HAP-1 (cell line): ENCODE measurements at regions not wholly inside any gene's neighbourhood (a gene's known extent, or its start where the extent isn't known, plus 50 kb on each side); places are given as distances from the start of the nearest gene placed in this dataset.

Experiments used
- DNase-seq, 2 experiments: peaks; one replicate each; pipeline ENCODE4 v3.0.0-alpha.2; 2016 to 2020; ENCODE audit warnings: low spot score in 2 of 2
- H3K27me3 ChIP-seq: fragments of 250-450 bp; sonication (Bioruptor Pico); 2 replicates; pipeline ENCODE4 v1.5.1; 2020; ENCODE audit warnings: low read depth, mild to moderate bottlenecking, moderate library complexity
- H3K36me3 ChIP-seq: fragments of 250-450 bp; sonication (Bioruptor Pico); replicated peaks from 2 replicates; pipeline ENCODE4 v1.5.1; 2020; ENCODE audit warnings: mild to moderate bottlenecking
- H3K4me1 ChIP-seq: fragments of 250-450 bp; sonication (Bioruptor Pico); 2 replicates; pipeline ENCODE4 v1.5.1; 2020; ENCODE audit warnings: mild to moderate bottlenecking
- H3K4me3 ChIP-seq: fragments of 250-450 bp; sonication (Bioruptor Pico); 2 replicates; pipeline ENCODE4 v1.5.1; 2020; ENCODE audit warnings: mild to moderate bottlenecking, moderate library complexity
- H3K9me3 ChIP-seq: fragments of 250-450 bp; sonication (Bioruptor Pico); 2 replicates; pipeline ENCODE4 v1.5.1; 2020; ENCODE audit warnings: mild to moderate bottlenecking, moderate library complexity
- in situ Hi-C: fragments of 300-500 bp; cut with MboI; formaldehyde crosslinking; loops from 3 replicates; pipeline ENCODE4 v1.14.3; 2020; ENCODE audit warnings: low sequenced_read_pairs, inconsistent platforms, mixed read lengths

- Histone ChIP-seq H3K4me3 (no peak overlapping the region), H3K9me3 (no peaks in the 10 kb centered on the region), H3K36me3 (no peaks in the 10 kb centered on the region), H3K4me1 (no peaks in the 10 kb centered on the region), H3K27me3 (0 out of 2 replicates have a peak, but pooled peaks cover 3% of the 10 kb centered on the region)
- no peak for DNase-seq
- in situ Hi-C loops: no loop called here
These were observed 263.0 kb downstream of the NEDD1 start for GRCh38 chr12:97169889-97170567.

DNA sequence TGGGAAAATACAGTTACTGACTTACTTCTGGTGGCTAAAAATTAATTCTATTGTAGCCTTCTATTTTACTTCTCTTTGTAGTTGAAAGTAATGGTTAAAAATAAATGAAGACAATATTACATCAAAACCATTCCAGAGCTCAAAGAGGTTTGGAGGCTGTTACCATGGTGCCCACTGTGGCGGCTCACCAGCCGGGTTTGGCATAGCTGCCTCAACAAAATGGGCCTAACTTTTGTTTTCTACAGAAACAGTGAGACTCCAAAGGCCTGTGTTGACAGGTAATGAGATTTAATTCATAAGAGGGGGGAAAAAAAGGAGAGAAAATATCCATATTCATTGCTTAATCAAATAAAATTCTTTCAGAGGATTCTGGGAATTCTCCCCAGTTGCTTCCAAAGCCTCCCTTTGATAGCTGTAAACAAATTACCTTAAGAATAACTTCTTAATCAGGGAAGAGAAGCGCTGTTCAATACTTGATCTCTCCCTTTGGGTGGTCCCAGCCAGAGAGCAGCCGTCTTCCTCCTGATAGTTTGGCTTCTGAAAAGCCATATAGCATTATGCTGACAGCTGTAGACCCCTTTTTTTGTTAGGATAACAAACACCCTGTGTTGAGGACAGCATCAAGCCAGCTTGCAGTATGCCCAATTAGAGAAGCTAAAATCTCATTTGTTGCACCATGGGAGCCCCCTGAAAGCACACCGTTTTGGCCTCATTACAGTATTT, 266.8 kb downstream of the NEDD1 start:
- Histone ChIP-seq H3K4me3 (no peak overlapping the region), H3K36me3 (no peaks in the 10 kb centered on the region), H3K4me1 (no peaks in the 10 kb centered on the region), H3K9me3 (no peaks in the 10 kb centered on the region), H3K27me3 (0 out of 2 replicates have a peak, but pooled peaks cover 3% of the 10 kb centered on the region)
- in situ Hi-C loops: no loop called here
- no peak for DNase-seq

GRCh38 chr12:97177481-97177880, 270.4 kb downstream of the NEDD1 start:
- DNase-seq: no peak

DNA sequence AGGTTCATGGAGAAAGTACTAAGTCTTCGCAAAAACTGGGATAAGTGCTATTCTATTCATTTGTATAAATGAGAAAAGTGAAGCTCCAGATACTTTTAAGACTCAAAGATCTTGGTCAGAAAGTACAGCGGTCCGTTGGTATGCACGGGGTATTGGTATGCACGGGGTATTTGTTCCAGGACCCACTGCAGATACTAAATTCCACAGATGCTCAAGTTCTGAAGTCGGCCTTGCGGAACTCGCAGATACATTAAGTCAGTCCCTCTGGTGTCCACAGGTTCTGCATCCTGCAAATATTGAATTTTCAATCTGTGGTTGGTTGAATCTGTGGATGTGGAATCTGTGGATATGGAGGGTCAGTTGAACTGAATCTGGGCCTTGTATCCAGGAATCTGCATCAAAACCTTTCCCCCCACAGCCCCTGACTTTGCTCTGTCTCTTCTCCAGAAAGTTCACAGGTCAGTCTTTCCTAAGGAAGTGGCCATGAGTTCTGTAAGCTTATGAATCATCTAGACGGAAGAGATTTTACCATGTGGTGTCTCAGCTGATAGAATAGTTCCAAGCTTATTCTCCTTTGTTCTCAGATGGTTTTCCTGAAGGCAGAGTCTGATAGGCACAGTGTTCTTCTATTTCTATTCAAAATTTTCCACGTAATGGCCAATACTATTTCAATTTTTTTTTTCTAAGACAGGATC, 274.7 kb downstream of the NEDD1 start:
- in situ Hi-C loops: no loop called here
- no peak overlapping the region for H3K4me3 ChIP-seq
- no peaks in the 10 kb centered on the region for H3K36me3 ChIP-seq
- H3K9me3 ChIP-seq: no peaks in the 10 kb centered on the region
- DNase-seq: no peak
- H3K4me1 ChIP-seq: no peaks in the 10 kb centered on the region
- no peaks in the 10 kb centered on the region for H3K27me3 ChIP-seq

More at GRCh38 chr12:97177481-97177880, 270.4 kb downstream of the NEDD1 start:
- Histone ChIP-seq H3K4me1 (no peaks in the 10 kb centered on the region), H3K9me3 (no peaks in the 10 kb centered on the region), H3K27me3 (0 out of 2 replicates have a peak, but pooled peaks cover 3% of the 10 kb centered on the region), H3K4me3 (no peak overlapping the region), H3K36me3 (no peaks in the 10 kb centered on the region)
- in situ Hi-C loops: no loop called here

DNA sequence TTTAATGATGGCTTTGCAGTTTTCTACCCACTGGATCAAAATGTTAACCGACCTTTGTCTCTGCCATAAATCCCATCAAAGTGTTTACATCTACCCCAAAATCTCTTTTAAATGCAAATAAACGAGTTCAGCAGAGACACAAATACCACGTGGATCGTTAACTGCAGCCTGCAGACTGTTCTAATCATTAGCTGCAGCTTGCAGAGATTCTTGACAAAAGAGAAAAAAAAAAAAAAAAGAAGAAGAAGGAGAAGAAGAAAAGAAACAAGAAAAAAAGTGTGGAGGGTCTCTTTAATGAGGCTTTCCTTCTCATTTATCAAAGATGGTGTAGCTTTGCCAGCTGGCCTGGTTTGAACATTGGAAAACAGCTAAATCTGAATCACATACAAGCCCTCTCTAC, 275.7 kb downstream of the NEDD1 start:
- Histone ChIP-seq H3K4me3 (no peak overlapping the region), H3K4me1 (no peaks in the 10 kb centered on the region), H3K36me3 (no peaks in the 10 kb centered on the region), H3K9me3 (no peaks in the 10 kb centered on the region), H3K27me3 (no peaks in the 10 kb centered on the region)
- in situ Hi-C loops: no loop called here
- DNase-seq: no peak

- in situ Hi-C loops: no loop called here
These were observed 277.2 kb downstream of the NEDD1 start for GRCh38 chr12:97184127-97184773.

GRCh38 chr12:97185567-97185966, 277.0 kb upstream of the RMST start:
- Histone ChIP-seq H3K4me1 (no peaks in the 10 kb centered on the region), H3K4me3 (no peak overlapping the region), H3K9me3 (no peaks in the 10 kb centered on the region), H3K36me3 (no peaks in the 10 kb centered on the region), H3K27me3 (no peaks in the 10 kb centered on the region)
- in situ Hi-C loops: no loop called here
- no peak for DNase-seq

More at GRCh38 chr12:97184127-97184773, 277.2 kb downstream of the NEDD1 start:
- no peaks in the 10 kb centered on the region for H3K9me3 ChIP-seq
- no peaks in the 10 kb centered on the region for H3K4me1 ChIP-seq
- H3K4me3 ChIP-seq: no peak overlapping the region
- H3K27me3 ChIP-seq: no peaks in the 10 kb centered on the region
- H3K36me3 ChIP-seq: no peaks in the 10 kb centered on the region
- DNase-seq: no peak

DNA sequence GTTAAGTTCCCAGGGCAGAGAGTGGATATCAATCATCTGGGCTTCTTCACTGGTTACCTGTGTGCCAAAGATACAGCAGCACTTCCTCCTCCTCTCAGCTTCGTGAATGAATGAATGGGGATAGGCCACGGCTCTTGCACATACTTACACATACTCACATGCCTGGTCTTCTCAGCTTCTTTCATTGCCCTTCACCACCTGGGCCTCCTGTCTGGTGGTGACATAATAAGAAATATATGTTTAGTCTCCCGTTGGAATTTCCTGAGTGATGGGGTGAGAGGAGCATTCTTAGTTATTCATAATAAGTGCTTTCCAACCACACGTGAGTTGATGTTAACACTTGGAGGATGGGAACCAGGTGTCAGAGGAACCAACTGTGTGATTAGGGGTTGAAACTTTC, 268.1 kb upstream of the RMST start:
- in situ Hi-C loops: no loop called here
- H3K27me3 ChIP-seq: no peaks in the 10 kb centered on the region
- H3K9me3 ChIP-seq: no peaks in the 10 kb centered on the region
- no peaks in the 10 kb centered on the region for H3K4me1 ChIP-seq
- no peak overlapping the region for H3K4me3 ChIP-seq
- no peaks in the 10 kb centered on the region for H3K36me3 ChIP-seq
- no peak for DNase-seq

DNA sequence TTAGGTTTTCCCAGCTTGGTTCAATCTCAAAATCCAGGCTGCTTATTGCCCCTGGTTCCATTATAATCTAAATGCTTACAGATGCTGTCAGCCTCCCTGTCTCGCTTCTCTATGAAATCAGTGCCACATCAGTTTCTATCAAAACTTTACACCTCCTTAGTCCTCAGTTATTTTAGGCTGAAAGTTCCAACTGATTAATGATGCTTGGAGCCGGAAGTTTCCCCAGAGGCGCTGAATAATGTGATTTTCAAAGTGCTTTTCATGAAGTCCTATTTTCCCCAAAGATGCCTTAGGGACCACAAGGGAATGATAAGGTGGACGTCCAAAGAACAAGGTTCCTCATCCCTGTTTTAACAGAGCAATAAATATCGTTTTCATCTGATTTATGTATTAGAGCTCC, 262.4 kb upstream of the RMST start:
- in situ Hi-C loops: no loop called here
- no peaks in the 10 kb centered on the region for H3K27me3 ChIP-seq

GRCh38 chr12:97203408-97203807, 259.2 kb upstream of the RMST start:
- in situ Hi-C loops: no loop called here
- H3K4me3 ChIP-seq: no peak overlapping the region
- no peaks in the 10 kb centered on the region for H3K36me3 ChIP-seq
- no peak for DNase-seq
- H3K4me1 ChIP-seq: no peaks in the 10 kb centered on the region
- H3K27me3 ChIP-seq: no peaks in the 10 kb centered on the region
- H3K9me3 ChIP-seq: no peaks in the 10 kb centered on the region

More for the DNA sequence above, 262.4 kb upstream of the RMST start:
- DNase-seq: no peak
- Histone ChIP-seq H3K36me3 (no peaks in the 10 kb centered on the region), H3K9me3 (no peaks in the 10 kb centered on the region), H3K4me3 (no peak overlapping the region), H3K4me1 (no peaks in the 10 kb centered on the region)

DNA sequence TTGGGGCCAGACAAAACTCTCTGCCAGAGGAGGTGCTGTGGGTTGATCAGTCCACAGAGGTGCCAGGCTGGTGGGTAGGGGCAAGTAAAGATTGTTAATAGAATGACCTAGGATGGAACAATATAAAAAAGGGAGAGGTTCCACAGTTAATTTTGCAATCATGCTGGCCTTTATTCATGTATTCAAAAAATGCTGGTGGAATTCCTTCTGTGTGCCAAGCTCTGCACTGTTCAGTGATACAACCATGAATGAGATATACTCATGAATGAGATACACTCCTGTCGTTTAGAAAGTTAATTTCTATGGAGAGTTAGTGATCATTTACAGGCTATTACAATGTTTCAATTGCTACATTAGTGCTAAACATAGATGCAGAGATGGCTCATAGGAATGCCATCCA, 252.6 kb upstream of the RMST start:
- Histone ChIP-seq H3K4me1 (no peaks in the 10 kb centered on the region), H3K36me3 (no peaks in the 10 kb centered on the region), H3K4me3 (no peak overlapping the region), H3K9me3 (no peaks in the 10 kb centered on the region), H3K27me3 (no peaks in the 10 kb centered on the region)
- in situ Hi-C loops: no loop called here
- DNase-seq: no peak

DNA sequence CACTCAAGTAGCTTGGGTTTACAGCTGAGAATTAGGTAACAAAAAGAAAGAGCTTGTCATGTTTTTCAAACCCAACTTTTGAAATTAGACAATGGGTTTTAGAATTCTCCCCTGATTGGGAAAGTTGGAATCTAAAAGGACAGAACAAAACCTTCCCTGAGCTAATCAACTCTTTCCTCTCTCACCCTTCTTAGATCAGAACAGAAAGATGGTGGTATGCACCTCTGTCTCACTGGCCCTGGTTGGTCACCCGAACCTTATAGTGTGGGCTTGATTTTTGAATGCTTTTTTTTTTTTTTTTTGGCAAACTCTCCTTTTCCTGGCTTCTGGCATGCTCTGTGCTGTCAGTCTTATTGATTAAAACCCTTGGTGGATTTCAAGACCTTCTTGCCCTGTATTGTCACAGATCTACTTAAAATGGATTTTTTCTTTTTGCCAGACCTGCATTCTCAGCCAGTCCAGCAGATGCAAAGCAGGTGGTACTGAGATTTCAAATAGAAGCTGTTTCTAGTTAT, 251.1 kb upstream of the RMST start:
- in situ Hi-C loops: no loop called here
- H3K9me3 ChIP-seq: no peaks in the 10 kb centered on the region
- no peaks in the 10 kb centered on the region for H3K36me3 ChIP-seq
- H3K4me3 ChIP-seq: no peak overlapping the region
- H3K4me1 ChIP-seq: no peaks in the 10 kb centered on the region
- DNase-seq: peak in 1 of 2 experiments; percentile 4
- no peaks in the 10 kb centered on the region for H3K27me3 ChIP-seq

DNA sequence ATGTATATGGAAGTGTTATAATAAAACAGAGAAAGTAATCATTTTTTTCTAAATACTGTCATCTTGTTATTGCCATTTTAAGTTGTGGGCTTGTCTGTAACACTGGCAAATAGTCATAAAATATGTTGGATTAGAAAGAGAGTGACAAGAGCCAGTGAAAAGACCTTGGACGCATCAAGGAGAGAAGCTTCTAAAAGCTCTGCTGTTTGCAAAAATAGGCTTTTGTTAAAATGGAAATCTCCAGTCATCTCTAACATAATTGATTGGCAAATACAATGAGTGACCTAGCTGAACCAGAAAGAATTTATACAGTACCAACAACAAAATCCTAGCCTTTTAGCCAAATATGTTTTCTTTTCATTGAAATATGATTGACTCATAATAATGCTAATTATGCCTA, 245.8 kb upstream of the RMST start:
- H3K27me3 ChIP-seq: no peaks in the 10 kb centered on the region; the same call in 1 of the 2 replicates

More for the DNA sequence above, 245.8 kb upstream of the RMST start:
- DNase-seq: peak in 1 of 2 experiments; percentile 43
- Histone ChIP-seq H3K4me3 (no peak overlapping the region), H3K36me3 (no peaks in the 10 kb centered on the region), H3K4me1 (0 out of 2 replicates have a peak, but pooled peaks cover 3% of the 10 kb centered on the region), H3K9me3 (no peaks in the 10 kb centered on the region)
- in situ Hi-C loops: no loop called here
